OCI-M2 (cell line): ENCODE measurements at regions not wholly inside any gene's neighbourhood (a gene's known extent, or its start where the extent isn't known, plus 50 kb on each side); places are given as distances from the start of the nearest gene placed in this dataset.

Source experiments
- DNase-seq: peaks from one replicate; lab custom pipeline; 2025; ENCODE audit not compliant: unreplicated experiment; lab: John Stamatoyannopoulos, UW

GRCh38 chr1:208757846-208758245 is 513.7 kb upstream of the PLXNA2 start:
- DNase-seq, result no peak

- no peak for DNase-seq
Measured at GRCh38 chr1:208759255-208759654, 515.1 kb upstream of the PLXNA2 start.

GRCh38 chr1:208763971-208764370 is 519.8 kb upstream of the PLXNA2 start:
- no peak for DNase-seq

GRCh38 chr1:208766832-208767231 is 522.6 kb upstream of the PLXNA2 start:
- DNase-seq, result no peak

GRCh38 chr1:208767816-208768215 is 523.6 kb upstream of the PLXNA2 start:
- no peak for DNase-seq

GRCh38 chr1:208772891-208773290 is 528.7 kb upstream of the PLXNA2 start:
- DNase-seq, result no peak

- DNase-seq, result no peak
Measured at GRCh38 chr1:208775841-208776240, 531.7 kb upstream of the PLXNA2 start.

GRCh38 chr1:208778417-208778816 is 534.2 kb upstream of the PLXNA2 start:
- DNase-seq, result no peak

- no peak for DNase-seq
Measured at GRCh38 chr1:208781391-208782045, 537.3 kb upstream of the PLXNA2 start.

GRCh38 chr1:208782186-208782585 is 538.0 kb upstream of the PLXNA2 start:
- no peak for DNase-seq

- DNase-seq, result no peak
Measured at GRCh38 chr1:208785629-208786028, 541.4 kb upstream of the PLXNA2 start.

GRCh38 chr1:208787219-208787618 is 543.0 kb upstream of the PLXNA2 start:
- DNase-seq, result no peak

GRCh38 chr1:208788013-208788540 is 543.9 kb upstream of the PLXNA2 start:
- no peak for DNase-seq

- no peak for DNase-seq
Measured at GRCh38 chr1:208791456-208791855, 547.3 kb upstream of the PLXNA2 start.

GRCh38 chr1:208793861-208794345 is 549.7 kb upstream of the PLXNA2 start:
- DNase-seq, result no peak

GRCh38 chr1:208799186-208799585 is 555.0 kb upstream of the PLXNA2 start:
- no peak for DNase-seq

GRCh38 chr1:208803011-208803811 is 559.0 kb upstream of the PLXNA2 start:
- DNase-seq, result no peak

- DNase-seq, result no peak
Measured at GRCh38 chr1:208807446-208808127, 563.4 kb upstream of the PLXNA2 start.

GRCh38 chr1:208808301-208808700 is 564.1 kb upstream of the PLXNA2 start:
- no peak for DNase-seq

GRCh38 chr1:208809876-208810275 is 565.7 kb upstream of the PLXNA2 start:
- no peak for DNase-seq

GRCh38 chr1:208818770-208819445 is 574.7 kb upstream of the PLXNA2 start:
- DNase-seq, result no peak
